HG03460 (cell line): ENCODE measurements at regions not wholly inside any gene's neighbourhood (a gene's known extent, or its start where the extent isn't known, plus 50 kb on each side); places are given as distances from the start of the nearest gene placed in this dataset.

ENCODE experiments used
- ATAC-seq: cut with Tn5 transposase; IDR thresholded peaks from one replicate; pipeline ENCODE4 v1.9.1; 2021; ENCODE audit not compliant: unreplicated experiment

DNA sequence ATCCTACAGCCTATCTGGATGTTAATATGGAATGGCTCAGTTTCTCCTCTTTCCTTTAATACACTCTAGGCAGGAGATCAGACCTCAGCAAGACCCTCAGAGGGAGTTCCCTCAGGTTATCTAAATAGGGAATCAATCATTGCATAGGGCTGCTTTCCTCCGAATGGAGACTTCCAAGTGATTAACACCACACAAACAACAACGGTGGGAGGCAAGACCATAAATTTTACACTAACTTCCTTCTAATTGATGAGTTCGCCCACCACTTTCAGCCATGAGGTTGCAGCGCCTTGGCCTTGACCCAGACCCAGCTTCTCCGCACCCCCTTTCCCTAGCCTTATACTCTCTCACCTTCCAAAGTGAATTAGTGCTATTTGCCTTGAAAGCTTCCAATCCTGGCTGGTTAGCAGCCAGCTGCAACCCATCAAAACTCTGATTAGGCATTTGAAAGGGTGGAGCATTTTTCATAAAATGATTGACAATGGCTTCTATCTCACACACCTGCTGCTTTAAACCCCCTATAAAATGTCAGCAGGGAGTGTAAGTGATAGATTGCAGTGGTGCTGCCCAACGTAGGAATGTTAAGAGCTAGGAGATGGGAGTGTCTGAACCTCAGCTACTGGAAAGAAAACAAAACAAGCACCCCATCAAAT lies 534.9 kb upstream of the USP24 start:
- no peak for ATAC-seq

- no peak for ATAC-seq
Observed at GRCh38 chr1:55747408-55747841, 532.3 kb upstream of the USP24 start.

GRCh38 chr1:55746710-55747109 lies 531.5 kb upstream of the USP24 start:
- no peak for ATAC-seq

GRCh38 chr1:55741516-55741915 lies 526.4 kb upstream of the USP24 start:
- no peak for ATAC-seq

DNA sequence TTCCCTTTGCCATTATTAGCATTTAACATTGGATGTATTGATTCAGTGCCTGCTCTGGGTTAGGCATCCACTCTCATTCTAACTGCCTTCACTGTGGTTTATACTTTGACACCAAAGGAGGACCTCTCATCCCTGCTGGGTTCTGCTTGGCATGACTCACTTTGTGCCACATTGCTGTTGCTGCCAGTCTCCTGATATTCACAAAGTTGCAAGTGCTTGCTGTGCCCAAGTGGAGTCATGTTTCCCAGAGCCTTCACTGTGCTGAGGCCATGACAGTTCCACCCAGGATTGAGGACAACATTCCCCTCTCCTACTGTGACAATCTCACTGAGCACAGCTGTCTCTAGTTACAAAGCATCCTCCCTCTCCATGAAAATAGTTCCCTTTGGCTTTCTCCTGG lies 519.9 kb upstream of the USP24 start:
- no peak for ATAC-seq

- no peak for ATAC-seq
Observed at GRCh38 chr1:55726994-55727393, 511.8 kb upstream of the USP24 start.

- no peak for ATAC-seq
Observed at GRCh38 chr1:55725378-55725777, 510.2 kb upstream of the USP24 start.

- no peak for ATAC-seq
Observed at GRCh38 chr1:55724551-55725325, 509.6 kb upstream of the USP24 start.

DNA sequence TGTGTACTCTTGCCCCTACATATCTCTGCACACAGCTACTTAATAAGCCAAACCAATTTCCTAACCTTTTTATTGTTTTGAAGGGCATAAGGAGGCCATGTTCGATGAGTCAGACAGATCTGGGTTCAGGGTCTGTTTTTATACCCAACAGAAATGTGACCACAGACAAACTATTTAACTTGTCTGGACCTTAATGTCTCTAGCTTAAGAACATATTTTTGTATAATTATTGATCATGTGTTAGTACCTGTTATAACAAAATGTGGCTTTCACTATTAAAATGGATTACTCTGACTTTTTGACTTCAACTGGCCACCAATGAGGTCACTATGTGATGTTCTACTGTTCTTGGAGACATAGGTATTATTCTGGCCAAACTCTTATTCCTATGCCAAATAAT lies 507.8 kb upstream of the USP24 start:
- no peak for ATAC-seq

DNA sequence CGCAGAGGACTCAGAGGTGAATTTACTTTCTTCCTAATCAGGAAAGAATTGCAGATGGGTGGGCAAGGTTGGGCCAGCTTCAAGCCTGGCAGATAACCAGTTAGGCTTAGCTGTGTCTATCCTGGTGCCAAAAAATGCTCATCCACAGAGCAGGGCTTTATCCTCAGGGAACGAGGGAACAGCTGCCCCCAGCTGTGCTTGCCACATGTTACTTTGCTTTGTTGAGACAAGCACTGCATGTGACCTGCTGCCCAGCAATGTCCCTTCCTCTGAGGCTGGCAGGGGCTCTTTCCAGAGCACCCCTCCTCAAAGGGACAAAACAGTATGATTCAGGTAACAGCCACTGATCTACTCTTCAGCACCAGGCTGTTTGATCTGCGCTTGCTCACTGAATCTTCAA lies 505.1 kb upstream of the USP24 start:
- no peak for ATAC-seq

- ATAC-seq, result no peak
Observed at GRCh38 chr1:55718758-55719671, 503.9 kb upstream of the USP24 start.

DNA sequence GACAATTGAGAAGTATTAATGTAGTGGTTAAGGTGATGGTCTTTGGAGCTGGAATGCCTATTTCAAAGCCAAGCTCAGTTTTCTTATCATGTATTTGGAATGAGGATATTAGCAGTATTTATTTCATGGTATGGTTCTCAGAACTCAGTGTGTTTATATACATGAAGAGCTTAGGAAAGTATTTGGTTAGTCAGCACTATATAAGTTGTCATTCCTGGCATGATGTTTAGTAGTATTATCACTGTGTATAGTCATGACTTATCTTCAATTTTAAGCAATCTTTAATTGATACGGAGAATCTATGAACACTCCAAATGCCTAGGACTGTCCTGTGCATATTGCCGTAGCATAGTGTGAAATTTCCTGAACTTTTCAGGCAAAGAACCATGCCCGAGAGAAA lies 501.9 kb upstream of the USP24 start:
- ATAC-seq, result no peak

GRCh38 chr1:55716610-55717009 lies 501.4 kb upstream of the USP24 start:
- ATAC-seq, result no peak

DNA sequence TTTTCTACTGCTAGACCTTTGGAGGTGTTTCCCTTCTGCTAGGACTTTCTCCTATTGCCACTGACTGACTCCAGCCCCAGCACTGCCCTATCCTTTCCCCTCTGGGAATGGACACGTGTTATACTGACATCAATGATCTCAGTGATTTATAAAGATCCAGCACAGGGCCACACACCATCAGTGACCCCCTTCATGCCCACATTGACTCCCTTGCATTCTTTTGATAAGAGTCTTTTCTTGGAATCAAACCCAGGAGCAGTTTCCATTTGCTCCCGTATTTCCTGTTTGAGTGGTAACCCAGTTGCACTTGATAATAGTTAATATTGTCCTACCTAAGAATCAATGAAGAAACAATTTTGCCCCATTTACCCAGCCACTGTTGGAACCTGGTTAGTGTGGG lies 501.0 kb upstream of the USP24 start:
- no peak for ATAC-seq

DNA sequence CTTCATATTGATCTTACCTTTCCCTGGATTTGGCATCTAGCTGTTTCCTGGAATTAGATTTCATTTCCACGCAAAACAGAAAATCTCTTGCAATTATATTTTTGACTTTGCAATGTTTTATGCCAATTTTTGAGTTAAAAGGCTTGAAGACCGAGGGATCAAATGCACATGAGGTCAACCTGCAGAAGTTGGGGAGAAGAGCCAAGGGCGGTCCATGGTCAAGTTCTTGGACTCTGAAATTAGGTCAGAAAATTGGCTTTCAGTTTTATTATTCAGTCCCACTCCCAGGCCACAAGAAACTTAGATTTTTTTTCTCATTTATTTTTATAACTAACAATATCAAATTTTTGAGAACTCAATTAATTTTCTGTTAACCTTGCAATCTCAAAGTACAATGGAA lies 499.1 kb upstream of the USP24 start:
- ATAC-seq, result no peak

GRCh38 chr1:55713516-55713915 lies 498.4 kb upstream of the USP24 start:
- no peak for ATAC-seq

- ATAC-seq, result no peak
Observed at GRCh38 chr1:55712148-55712547, 497.0 kb upstream of the USP24 start.

DNA sequence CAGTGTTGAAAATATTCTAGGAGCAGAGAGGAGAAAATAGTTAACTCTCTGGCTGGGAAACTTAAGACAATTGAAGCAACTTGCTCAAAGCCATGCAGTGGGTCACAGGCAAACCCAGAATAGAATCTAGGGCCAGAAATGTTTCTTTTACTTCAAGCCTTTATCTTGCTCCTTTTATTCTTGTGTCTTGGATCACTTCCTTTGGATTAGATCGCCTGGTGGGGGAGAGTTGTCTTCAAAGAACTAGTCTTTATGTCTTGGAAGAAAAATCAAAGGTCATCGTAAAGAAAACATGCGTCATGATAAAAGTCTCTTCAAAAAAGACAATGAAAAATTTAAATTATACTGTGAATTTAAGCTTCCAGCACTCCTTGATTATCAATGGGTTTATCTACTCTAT lies 493.6 kb upstream of the USP24 start:
- ATAC-seq, result no peak

DNA sequence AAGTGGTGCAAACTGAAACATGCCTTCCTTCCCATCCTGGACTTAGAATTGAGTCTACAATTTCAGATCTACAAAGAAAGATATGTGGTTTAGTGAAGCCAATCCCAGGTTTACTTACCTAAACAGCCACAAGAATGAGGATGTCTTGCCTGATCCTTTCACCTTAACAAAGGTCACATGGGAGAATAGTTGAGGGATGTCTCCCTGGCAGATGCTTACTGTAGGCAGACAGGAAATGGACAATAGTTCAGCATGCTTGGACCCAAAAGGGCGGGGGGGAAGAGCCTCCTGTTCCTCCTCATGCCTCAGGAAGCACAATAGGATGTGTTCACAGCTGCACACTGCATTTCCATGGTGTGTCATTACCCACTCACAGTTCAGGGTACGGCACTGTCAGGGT lies 492.7 kb upstream of the USP24 start:
- ATAC-seq, result no peak

DNA sequence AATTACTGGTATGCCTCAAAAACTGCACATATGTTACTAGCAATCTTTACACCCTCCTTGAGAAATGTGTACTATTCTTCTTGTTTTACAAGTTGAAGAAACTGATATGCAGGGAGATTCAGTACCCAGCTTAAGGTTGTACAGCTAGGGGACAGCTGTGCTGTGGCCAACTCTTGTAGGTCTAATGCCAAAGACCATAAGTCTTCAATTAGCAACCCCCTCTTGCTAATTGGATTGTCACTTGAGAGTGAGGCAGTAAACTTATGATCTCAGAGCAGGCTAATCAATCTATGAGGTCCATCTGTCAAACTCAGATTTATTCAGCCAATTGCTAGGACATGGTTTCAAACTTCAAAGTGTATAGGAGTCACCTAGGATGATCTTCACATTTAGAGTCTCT lies 492.0 kb upstream of the USP24 start:
- ATAC-seq, result no peak

DNA sequence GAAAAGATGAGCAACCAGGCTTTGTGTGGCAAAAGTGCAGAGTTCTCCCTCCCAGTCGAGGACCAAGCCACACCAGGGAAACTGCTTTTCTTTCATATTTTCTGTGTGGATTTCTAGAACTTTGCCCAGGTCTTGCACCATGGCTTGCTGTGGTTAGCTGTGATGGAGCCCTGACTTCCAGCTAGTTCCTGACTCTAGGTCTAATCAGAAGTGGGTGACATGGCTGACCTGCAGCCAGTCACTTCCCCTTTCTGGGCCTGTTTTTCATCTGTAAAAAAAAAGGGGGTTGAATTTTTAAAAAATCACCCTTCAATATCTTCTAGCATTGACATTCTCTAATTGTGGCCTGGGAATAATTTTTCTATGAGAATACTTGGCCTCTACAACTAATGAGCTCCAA lies 491.2 kb upstream of the USP24 start:
- no peak for ATAC-seq
